H1 (cell line): ENCODE measurements at regions not wholly inside any gene's neighbourhood (a gene's known extent, or its start where the extent isn't known, plus 50 kb on each side); places are given as distances from the start of the nearest gene placed in this dataset.

ENCODE experiments used
- EP300 ChIP-seq, 2 experiments: IDR thresholded peaks; 1 replicate in 1 of 2; 2 replicates in 1 of 2; pipeline ENCODE4 v1.6.1; 2011 to 2012; ENCODE audit warnings: low read depth in 2 of 2, low read length in 2 of 2, mild to moderate bottlenecking in 2 of 2, borderline replicate concordance in 1 of 2, inconsistent platforms in 1 of 2, moderate library complexity in 1 of 2
- HDAC2 ChIP-seq, 2 experiments: fragments of 300-600 bp in 1 of 2; sonication (generic) in 1 of 2; IDR thresholded peaks; 2 replicates each; pipeline ENCODE4 v1.6.1; 2011 to 2012; ENCODE audit warnings: low read depth in 2 of 2, low read length in 2 of 2, mild to moderate bottlenecking in 2 of 2, moderate library complexity in 2 of 2, borderline replicate concordance in 1 of 2, inconsistent platforms in 1 of 2
- NANOG ChIP-seq: IDR thresholded peaks from 2 replicates; pipeline ENCODE4 v1.6.1; 2011; ENCODE audit warnings: low read length, low read depth, mild to moderate bottlenecking, inconsistent platforms; ENCODE audit not compliant: insufficient read depth, poor library complexity, severe bottlenecking
- RBBP5 ChIP-seq: IDR thresholded peaks from 2 replicates; pipeline ENCODE4 v1.7.1; 2012; ENCODE audit warnings: low read depth, mild to moderate bottlenecking, inconsistent platforms, low read length, moderate library complexity, borderline replicate concordance
- RFX5 ChIP-seq: IDR thresholded peaks from 2 replicates; pipeline ENCODE4 v1.6.1; 2011; ENCODE audit warnings: low read depth, low read length, improper control_type of control experiment, borderline replicate concordance
- SP1 ChIP-seq: IDR thresholded peaks from 2 replicates; pipeline ENCODE4 v1.6.1; 2011; ENCODE audit warnings: low read depth, low read length
- SP2 ChIP-seq: IDR thresholded peaks from 2 replicates; pipeline ENCODE4 v1.6.1; 2012; ENCODE audit warnings: mild to moderate bottlenecking, low read length, inconsistent platforms
- TF ChIP-seq, protein P1 (sequence below): fragments of 300-600 bp; sonication (generic); IDR thresholded peaks from 2 replicates; pipeline ENCODE4 v1.7.1; 2012; ENCODE audit warnings: low read length, moderate library complexity, mild to moderate bottlenecking, inconsistent platforms; ENCODE audit not compliant: insufficient replicate concordance
- TF ChIP-seq, protein P2 (sequence below): IDR thresholded peaks from 2 replicates; pipeline ENCODE4 v1.6.1; 2012; ENCODE audit warnings: low read length, inconsistent platforms

DNA sequence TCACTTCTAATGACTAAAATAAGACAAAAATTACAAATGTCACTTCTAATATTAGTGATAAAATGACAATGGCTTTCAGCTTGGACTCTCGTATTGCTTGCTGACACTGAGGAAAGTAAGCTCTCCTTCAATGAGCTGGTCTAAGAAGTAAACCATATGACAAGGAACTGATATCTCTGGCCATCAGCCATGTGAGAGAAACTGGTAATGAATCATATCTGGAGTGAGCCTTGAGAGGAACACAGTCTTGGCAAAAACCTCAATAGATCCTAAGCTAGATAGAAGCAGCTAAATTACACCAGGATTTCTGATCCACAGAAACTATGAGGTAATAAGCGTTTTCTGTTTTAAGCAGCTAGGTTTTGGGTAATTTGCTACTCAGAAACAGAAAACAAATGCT, 1575.1 kb downstream of the OTOL1 start (continued):
- TF ChIP-seq, protein P1, sequence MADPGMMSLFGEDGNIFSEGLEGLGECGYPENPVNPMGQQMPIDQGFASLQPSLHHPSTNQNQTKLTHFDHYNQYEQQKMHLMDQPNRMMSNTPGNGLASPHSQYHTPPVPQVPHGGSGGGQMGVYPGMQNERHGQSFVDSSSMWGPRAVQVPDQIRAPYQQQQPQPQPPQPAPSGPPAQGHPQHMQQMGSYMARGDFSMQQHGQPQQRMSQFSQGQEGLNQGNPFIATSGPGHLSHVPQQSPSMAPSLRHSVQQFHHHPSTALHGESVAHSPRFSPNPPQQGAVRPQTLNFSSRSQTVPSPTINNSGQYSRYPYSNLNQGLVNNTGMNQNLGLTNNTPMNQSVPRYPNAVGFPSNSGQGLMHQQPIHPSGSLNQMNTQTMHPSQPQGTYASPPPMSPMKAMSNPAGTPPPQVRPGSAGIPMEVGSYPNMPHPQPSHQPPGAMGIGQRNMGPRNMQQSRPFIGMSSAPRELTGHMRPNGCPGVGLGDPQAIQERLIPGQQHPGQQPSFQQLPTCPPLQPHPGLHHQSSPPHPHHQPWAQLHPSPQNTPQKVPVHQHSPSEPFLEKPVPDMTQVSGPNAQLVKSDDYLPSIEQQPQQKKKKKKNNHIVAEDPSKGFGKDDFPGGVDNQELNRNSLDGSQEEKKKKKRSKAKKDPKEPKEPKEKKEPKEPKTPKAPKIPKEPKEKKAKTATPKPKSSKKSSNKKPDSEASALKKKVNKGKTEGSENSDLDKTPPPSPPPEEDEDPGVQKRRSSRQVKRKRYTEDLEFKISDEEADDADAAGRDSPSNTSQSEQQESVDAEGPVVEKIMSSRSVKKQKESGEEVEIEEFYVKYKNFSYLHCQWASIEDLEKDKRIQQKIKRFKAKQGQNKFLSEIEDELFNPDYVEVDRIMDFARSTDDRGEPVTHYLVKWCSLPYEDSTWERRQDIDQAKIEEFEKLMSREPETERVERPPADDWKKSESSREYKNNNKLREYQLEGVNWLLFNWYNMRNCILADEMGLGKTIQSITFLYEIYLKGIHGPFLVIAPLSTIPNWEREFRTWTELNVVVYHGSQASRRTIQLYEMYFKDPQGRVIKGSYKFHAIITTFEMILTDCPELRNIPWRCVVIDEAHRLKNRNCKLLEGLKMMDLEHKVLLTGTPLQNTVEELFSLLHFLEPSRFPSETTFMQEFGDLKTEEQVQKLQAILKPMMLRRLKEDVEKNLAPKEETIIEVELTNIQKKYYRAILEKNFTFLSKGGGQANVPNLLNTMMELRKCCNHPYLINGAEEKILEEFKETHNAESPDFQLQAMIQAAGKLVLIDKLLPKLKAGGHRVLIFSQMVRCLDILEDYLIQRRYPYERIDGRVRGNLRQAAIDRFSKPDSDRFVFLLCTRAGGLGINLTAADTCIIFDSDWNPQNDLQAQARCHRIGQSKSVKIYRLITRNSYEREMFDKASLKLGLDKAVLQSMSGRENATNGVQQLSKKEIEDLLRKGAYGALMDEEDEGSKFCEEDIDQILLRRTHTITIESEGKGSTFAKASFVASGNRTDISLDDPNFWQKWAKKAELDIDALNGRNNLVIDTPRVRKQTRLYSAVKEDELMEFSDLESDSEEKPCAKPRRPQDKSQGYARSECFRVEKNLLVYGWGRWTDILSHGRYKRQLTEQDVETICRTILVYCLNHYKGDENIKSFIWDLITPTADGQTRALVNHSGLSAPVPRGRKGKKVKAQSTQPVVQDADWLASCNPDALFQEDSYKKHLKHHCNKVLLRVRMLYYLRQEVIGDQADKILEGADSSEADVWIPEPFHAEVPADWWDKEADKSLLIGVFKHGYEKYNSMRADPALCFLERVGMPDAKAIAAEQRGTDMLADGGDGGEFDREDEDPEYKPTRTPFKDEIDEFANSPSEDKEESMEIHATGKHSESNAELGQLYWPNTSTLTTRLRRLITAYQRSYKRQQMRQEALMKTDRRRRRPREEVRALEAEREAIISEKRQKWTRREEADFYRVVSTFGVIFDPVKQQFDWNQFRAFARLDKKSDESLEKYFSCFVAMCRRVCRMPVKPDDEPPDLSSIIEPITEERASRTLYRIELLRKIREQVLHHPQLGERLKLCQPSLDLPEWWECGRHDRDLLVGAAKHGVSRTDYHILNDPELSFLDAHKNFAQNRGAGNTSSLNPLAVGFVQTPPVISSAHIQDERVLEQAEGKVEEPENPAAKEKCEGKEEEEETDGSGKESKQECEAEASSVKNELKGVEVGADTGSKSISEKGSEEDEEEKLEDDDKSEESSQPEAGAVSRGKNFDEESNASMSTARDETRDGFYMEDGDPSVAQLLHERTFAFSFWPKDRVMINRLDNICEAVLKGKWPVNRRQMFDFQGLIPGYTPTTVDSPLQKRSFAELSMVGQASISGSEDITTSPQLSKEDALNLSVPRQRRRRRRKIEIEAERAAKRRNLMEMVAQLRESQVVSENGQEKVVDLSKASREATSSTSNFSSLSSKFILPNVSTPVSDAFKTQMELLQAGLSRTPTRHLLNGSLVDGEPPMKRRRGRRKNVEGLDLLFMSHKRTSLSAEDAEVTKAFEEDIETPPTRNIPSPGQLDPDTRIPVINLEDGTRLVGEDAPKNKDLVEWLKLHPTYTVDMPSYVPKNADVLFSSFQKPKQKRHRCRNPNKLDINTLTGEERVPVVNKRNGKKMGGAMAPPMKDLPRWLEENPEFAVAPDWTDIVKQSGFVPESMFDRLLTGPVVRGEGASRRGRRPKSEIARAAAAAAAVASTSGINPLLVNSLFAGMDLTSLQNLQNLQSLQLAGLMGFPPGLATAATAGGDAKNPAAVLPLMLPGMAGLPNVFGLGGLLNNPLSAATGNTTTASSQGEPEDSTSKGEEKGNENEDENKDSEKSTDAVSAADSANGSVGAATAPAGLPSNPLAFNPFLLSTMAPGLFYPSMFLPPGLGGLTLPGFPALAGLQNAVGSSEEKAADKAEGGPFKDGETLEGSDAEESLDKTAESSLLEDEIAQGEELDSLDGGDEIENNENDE, result no peak
- TF ChIP-seq RBBP5 (no peak), EP300 (IDR thresholded peaks at IDR 0.05; ENCODE audit: borderline replicate concordance in 1 of 2, low read depth in 2 of 2, low read length in 2 of 2) (no peak), SP1 (no peak), NANOG (no peak), SP2 (no peak), RFX5 (no peak), HDAC2 (IDR thresholded peaks at IDR 0.05; ENCODE audit: borderline replicate concordance in 1 of 2, low read depth in 2 of 2, low read length in 2 of 2) (no peak)
- TF ChIP-seq, protein P2, sequence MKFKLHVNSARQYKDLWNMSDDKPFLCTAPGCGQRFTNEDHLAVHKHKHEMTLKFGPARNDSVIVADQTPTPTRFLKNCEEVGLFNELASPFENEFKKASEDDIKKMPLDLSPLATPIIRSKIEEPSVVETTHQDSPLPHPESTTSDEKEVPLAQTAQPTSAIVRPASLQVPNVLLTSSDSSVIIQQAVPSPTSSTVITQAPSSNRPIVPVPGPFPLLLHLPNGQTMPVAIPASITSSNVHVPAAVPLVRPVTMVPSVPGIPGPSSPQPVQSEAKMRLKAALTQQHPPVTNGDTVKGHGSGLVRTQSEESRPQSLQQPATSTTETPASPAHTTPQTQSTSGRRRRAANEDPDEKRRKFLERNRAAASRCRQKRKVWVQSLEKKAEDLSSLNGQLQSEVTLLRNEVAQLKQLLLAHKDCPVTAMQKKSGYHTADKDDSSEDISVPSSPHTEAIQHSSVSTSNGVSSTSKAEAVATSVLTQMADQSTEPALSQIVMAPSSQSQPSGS, result no peak
